MM.1S (cell line): ENCODE measurements at regions not wholly inside any gene's neighbourhood (a gene's known extent, or its start where the extent isn't known, plus 50 kb on each side); places are given as distances from the start of the nearest gene placed in this dataset.

Experiments
- DNase-seq: peaks from one replicate; pipeline ENCODE4 v3.0.0-alpha.2; 2015
- H2AFZ ChIP-seq: fragments of 300-600 bp; sonication (generic); 2 replicates; pipeline ENCODE4 v1.6.0; 2016; ENCODE audit warnings: antibody characterized with exemption, low read length
- H3F3A ChIP-seq: fragments of 300-600 bp; sonication (generic); 2 replicates; pipeline ENCODE4 v1.6.1; 2016; ENCODE audit warnings: mild to moderate bottlenecking, antibody characterized with exemption, low read length, moderate library complexity, mixed read lengths; ENCODE audit not compliant: insufficient read depth
- H3K27ac ChIP-seq: fragments of 300-600 bp; sonication (generic); 2 replicates; pipeline ENCODE4 v1.5.1; 2016; ENCODE audit warnings: mild to moderate bottlenecking, low read length
- H3K27me3 ChIP-seq: fragments of 300-600 bp; sonication (generic); replicated peaks from 2 replicates; pipeline ENCODE4 v1.6.0; 2016; ENCODE audit warnings: low read length; ENCODE audit not compliant: insufficient read depth
- H3K36me3 ChIP-seq: fragments of 300-600 bp; sonication (generic); replicated peaks from 2 replicates; pipeline ENCODE4 v1.6.1; 2016; ENCODE audit warnings: mild to moderate bottlenecking, low read length, mixed read lengths; ENCODE audit not compliant: insufficient read depth
- H3K4me1 ChIP-seq: fragments of 300-600 bp; sonication (generic); 2 replicates; pipeline ENCODE4 v1.6.1; 2016; ENCODE audit warnings: low read length, mixed read lengths
- H3K4me2 ChIP-seq: fragments of 300-600 bp; sonication (generic); 2 replicates; pipeline ENCODE4 v1.6.0; 2016; ENCODE audit warnings: low read depth, low read length
- H3K4me3 ChIP-seq: fragments of 300-600 bp; sonication (generic); 2 replicates; pipeline ENCODE4 v1.5.1; 2016; ENCODE audit warnings: low read length, mixed read lengths
- H3K79me2 ChIP-seq: fragments of 300-600 bp; sonication (generic); 2 replicates; pipeline ENCODE4 v1.6.1; 2016; ENCODE audit warnings: mixed run types, low read length, mixed read lengths
- H3K9ac ChIP-seq: fragments of 300-600 bp; sonication (generic); 2 replicates; pipeline ENCODE4 v1.6.1; 2016; ENCODE audit warnings: low read length, mixed read lengths
- H3K9me2 ChIP-seq: fragments of 300-600 bp; sonication (generic); replicated peaks from 2 replicates; pipeline ENCODE4 v1.6.1; 2016; ENCODE audit warnings: mild to moderate bottlenecking, low read length, mixed read lengths; ENCODE audit not compliant: insufficient read depth
- H3K9me3 ChIP-seq: fragments of 300-600 bp; sonication (generic); replicated peaks from 2 replicates; pipeline ENCODE4 v1.6.1; 2016; ENCODE audit warnings: mild to moderate bottlenecking, low read length, mixed read lengths; ENCODE audit not compliant: insufficient read depth
- H4K20me1 ChIP-seq: fragments of 300-600 bp; sonication (generic); 2 replicates; pipeline ENCODE4 v1.6.1; 2016; ENCODE audit warnings: mild to moderate bottlenecking, low read length, moderate library complexity, mixed read lengths; ENCODE audit not compliant: insufficient read depth
- CTCF ChIP-seq: fragments of 300-600 bp; sonication (generic); IDR thresholded peaks from 2 replicates; pipeline ENCODE4 v1.5.1; 2016; ENCODE audit warnings: antibody characterized with exemption, low read length, mixed read lengths
- EZH2 ChIP-seq: fragments of 300-600 bp; sonication (generic); optimal IDR thresholded peaks from 2 replicates; pipeline ENCODE3; 2017; ENCODE audit warnings: low read depth, mild to moderate bottlenecking, antibody characterized with exemption, low read length, mixed read lengths
- EZH2phosphoT487 ChIP-seq: fragments of 300-600 bp; sonication (generic); IDR thresholded peaks from 2 replicates; pipeline ENCODE4 v1.6.1; 2018; ENCODE audit warnings: antibody characterized with exemption, low read length

GRCh38 chr13:104375614-104376013 lies 1309.4 kb upstream of the SLC10A2 start:
- DNase-seq = no peak
- Histone ChIP-seq H3K27me3 (no peaks in the 10 kb centered on the region), H2AFZ (no peak overlapping the region), H3K36me3 (no peaks in the 10 kb centered on the region), H3K9me3 (no peaks in the 10 kb centered on the region), H3K4me3 (no peak overlapping the region), H3K27ac (no peak overlapping the region), H3K4me2 (no peak overlapping the region), H4K20me1 (no peaks in the 10 kb centered on the region), H3K9me2 (no peaks in the 10 kb centered on the region), H3K4me1 (no peaks in the 10 kb centered on the region), H3K79me2 (no peaks in the 10 kb centered on the region), H3F3A (no peaks in the 10 kb centered on the region), H3K9ac (no peak overlapping the region)
- TF ChIP-seq EZH2phosphoT487 (no peak), EZH2 (no peak), CTCF (no peak)

- Histone ChIP-seq H3K4me3 (no peak overlapping the region), H3K36me3 (no peaks in the 10 kb centered on the region), H3K9me2 (no peaks in the 10 kb centered on the region), H3K27ac (no peak overlapping the region), H4K20me1 (no peaks in the 10 kb centered on the region), H3K4me1 (no peaks in the 10 kb centered on the region), H3K9me3 (no peaks in the 10 kb centered on the region), H2AFZ (no peak overlapping the region), H3K9ac (no peak overlapping the region), H3K79me2 (no peaks in the 10 kb centered on the region), H3K4me2 (no peak overlapping the region), H3F3A (no peaks in the 10 kb centered on the region), H3K27me3 (no peaks in the 10 kb centered on the region)
- TF ChIP-seq CTCF (no peak), EZH2 (no peak), EZH2phosphoT487 (no peak)
- no peak for DNase-seq
Measured at GRCh38 chr13:104372095-104372655, 1306.0 kb upstream of the SLC10A2 start.

- Histone ChIP-seq H3K27ac (no peak overlapping the region), H3K79me2 (no peaks in the 10 kb centered on the region), H3F3A (no peaks in the 10 kb centered on the region), H3K27me3 (no peaks in the 10 kb centered on the region), H3K4me1 (no peaks in the 10 kb centered on the region), H3K36me3 (no peaks in the 10 kb centered on the region), H2AFZ (no peak overlapping the region), H3K4me3 (no peak overlapping the region), H3K9me3 (no peaks in the 10 kb centered on the region), H3K9ac (no peak overlapping the region), H4K20me1 (no peaks in the 10 kb centered on the region), H3K9me2 (no peaks in the 10 kb centered on the region), H3K4me2 (no peak overlapping the region)
- DNase-seq = no peak
- no peak for TF ChIP-seq CTCF
- no peak for TF ChIP-seq EZH2
- no peak for TF ChIP-seq EZH2phosphoT487
Measured at GRCh38 chr13:104365430-104365829, 1299.2 kb upstream of the SLC10A2 start.
